ENCODE measurements at regions not wholly inside any gene's neighbourhood (a gene's known extent, or its start where the extent isn't known, plus 50 kb on each side); places are given as distances from the start of the nearest gene placed in this dataset.

GRCh38 chr3:25009665-25010064, 418.4 kb upstream of the RARB start:
- DNase-seq, result no peak

DNA sequence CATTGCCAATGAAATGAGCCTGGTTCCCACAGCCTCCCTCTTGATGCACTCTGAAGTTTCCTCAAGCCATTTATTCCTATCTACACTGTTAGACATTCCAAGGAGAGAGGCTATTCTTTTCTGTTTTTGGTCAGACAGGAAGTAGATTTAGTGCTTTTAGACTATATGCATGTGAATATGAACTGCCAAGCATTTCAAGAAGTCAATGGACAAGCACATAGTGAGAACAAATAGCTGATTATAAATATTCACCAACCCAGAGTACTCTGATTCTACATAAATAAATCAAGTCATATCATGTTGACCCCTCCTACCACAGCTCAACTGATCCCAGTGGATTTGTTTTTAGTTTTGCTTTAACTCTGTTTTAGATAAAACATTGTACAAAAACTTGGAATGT, 412.5 kb upstream of the RARB start:
- no peak for DNase-seq

DNA sequence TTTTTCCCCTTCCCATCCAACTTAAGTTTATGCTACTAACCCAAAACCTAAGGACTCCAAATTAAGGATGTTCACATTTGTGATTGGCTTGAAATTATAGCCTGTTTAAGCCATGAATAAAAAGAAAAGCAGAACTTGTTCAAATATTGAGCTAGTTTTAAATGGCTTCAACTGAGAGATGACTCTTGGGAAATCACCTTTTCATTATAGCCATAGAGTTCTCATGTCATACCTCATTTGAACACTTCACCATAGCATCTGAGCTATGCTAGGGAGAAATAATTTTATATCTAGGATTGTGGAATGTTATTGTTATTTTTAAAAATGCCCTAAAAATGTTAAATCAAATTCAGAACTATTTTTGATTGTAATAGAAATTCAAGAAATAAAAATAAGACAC, 409.2 kb upstream of the RARB start:
- DNase-seq, result no peak

- no peak for DNase-seq
Measured at GRCh38 chr3:25019506-25019905, 408.6 kb upstream of the RARB start.

- no peak for DNase-seq
Measured at GRCh38 chr3:25021816-25022215, 406.2 kb upstream of the RARB start.

DNA sequence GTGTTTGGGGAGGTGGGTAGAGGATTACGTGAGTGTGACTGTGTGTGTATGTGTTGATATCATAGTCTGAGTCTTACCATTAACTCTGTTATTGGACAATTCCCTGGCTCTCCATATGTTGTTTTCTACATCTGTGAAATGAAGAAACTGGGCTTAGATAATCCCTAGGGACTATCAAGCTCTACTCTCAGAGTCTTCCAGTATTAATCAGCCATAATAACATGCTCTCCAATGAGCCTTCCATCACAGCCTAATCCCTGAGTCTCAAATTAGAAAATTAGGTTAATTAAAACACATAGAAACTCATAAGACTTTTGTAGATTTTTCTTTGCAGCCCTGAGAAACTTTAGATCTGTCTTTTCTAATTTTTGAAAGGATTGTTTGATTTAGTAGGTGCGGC, 404.2 kb upstream of the RARB start:
- DNase-seq, result no peak

DNA sequence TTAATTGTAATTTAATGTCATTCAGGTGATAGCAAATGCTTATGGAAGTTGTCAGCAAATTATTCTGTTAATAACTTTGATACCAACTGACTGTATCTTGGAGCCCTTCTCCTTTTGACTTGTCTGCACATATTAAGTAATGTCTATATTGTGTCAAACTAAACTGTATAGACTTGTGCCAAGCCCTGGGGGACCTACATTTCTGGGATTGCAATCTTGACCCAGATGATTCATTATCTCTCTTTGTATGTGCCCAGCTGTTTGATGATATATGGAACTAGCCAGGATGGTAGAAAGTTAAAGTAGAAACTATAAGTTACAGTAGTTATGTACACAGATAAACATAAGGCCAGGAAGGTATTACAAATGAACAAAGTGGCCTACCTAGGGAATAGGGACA, 402.8 kb upstream of the RARB start:
- no peak for DNase-seq

DNA sequence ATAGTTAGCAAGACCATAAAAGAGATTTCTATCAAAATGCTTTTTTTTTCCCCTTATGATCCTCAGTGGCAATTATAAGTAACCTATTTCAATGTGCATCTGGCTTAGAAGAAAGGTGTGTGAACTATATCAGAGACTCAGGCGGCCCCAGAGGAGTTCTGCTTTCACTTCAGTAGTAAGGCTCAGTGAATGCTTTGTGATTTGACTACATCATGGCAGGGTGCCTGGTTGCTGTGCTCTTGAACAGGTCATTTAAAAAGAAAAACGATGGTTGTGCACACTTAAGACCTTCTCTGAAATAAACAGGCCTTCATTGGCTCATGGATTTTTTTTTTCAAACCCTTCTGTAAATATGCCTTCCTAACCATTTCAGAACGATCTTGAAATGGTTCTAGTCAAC, 400.4 kb upstream of the RARB start:
- no peak for DNase-seq

- no peak for DNase-seq
Measured at GRCh38 chr3:25029820-25030219, 398.2 kb upstream of the RARB start.

DNA sequence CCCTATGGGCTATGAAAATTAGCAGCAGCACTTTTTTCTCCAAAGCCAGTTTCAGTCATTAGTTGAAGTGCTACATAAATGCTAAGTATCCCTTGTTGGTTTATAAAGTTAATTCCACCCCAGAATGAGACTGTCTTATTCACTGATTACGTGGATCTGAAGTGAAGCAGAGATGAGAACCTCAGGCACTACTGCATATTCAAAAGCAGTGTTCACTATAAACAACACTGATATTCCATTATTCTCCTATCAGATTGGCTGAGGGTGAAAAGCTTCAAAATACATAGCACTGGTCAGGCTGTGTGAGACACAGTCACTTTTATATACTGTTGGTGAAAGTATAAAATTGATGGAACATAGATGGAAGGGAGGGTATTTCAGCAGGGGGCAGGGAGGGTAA, 395.7 kb upstream of the RARB start:
- DNase-seq, result no peak

DNA sequence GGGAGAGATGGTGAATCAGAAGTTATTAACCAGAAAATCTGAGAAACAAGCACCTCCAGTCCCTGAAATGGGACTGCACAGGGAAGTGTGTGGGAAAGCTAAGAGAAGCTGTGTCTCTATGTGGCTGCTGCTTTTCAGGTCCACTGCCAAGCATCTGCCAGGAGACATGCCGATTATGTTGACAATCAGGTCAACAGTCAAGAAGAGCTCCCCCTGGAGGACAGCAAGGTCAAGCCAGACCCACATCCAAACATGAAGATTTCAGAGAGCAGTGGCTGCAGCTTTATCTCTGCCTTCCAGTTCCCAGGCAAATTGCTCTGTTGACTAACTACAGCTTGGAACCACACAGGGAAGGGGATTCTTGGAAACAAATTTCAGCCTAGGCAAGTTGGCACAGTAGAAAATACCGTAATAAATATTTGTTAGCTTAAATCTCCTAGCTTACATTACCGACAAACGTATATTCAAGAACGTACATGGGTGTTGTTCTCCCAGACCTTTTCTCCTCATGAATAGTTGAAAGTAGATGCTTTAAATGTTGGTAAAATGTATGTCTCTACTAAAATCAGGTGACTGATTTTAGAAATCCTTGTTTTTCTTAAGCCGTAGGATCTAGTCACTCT, 394.5 kb upstream of the RARB start:
- DNase-seq, result no peak

DNA sequence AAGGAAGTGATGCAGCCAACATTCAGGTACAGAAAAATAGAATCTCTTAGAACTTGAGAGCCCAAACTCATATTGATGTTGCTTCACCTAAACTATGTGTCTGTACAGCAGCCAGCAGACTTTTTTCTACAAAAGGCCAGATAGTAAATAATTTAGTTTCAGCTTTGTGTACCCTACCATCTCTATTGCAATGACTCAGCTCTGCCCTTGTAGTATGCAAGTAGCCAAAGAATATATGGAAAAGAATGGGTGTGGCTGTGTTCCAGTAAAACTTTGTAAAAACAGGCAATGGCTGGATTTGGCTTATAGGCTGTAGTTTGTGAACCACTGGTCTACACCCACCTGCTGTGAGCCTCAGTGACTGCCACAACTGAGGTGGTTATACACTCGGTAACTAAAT, 392.5 kb upstream of the RARB start:
- no peak for DNase-seq

DNA sequence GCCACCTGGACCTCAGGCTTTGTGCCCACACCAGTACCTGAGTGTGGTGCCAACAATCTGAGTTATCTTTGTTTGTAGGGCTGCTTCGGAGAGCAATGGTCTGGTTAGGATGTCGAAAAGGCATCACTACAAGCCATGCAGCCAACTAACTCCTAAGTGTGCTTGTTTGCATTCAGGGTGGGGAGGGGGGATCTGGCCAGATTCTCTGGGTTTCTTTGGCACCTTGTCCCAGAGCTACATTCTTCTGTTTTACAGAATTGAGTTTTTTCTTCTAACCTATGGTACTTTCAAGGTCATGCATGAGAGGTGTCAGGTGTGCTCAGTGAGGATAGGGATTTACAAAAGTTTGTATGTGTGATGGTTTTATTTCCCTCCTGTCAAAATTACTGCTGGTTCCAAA, 391.4 kb upstream of the RARB start:
- DNase-seq, result no peak

- DNase-seq, result no peak
Measured at GRCh38 chr3:25037049-25037547, 391.0 kb upstream of the RARB start.

DNA sequence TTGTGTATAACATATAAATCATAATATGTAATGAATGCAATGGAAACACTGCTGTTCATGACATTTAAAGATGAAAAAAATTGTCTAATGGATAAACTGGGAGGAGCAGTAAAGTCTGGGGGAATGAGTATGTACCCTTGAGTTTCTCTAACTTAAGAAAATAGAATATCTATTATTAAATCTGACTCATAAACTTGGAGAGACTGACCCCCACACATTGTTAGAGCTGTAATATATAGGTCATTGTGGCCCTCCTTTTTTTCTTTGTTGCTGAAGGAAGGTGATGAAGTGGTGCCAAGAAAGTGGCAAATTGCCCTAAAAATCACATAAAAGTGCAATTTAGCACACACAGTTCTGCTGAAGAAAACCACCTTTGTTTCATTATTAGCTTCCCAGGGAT, 389.8 kb upstream of the RARB start:
- DNase-seq, result no peak

- DNase-seq, result no peak
Measured at GRCh38 chr3:25038922-25039321, 389.1 kb upstream of the RARB start.

DNA sequence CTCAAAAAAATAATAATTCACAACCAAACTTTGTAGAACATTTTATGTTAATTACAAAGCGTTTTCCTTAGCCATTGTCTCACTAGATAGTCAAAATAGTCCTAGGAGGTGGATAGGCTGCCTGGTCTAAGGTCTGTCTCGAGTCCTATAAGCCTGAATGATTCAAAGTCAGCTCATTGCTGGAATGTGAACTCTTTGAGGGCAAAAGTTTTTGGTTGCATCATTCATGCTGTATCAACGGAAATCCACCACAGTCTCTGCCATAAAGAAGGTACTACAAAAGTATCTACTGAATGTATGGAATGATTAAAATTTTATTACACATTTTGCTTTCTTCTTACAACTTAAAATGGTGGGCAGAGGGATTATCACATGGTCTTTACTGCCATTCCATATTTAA, 387.3 kb upstream of the RARB start:
- no peak for DNase-seq

GRCh38 chr3:25041871-25042584, 386.0 kb upstream of the RARB start:
- no peak for DNase-seq

- DNase-seq, result no peak
Measured at GRCh38 chr3:25043177-25043576, 384.9 kb upstream of the RARB start.

GRCh38 chr3:25043749-25044148, 384.3 kb upstream of the RARB start:
- DNase-seq, result no peak

- DNase-seq, result peak; percentile 2
Measured at GRCh38 chr3:25044762-25045710, 383.0 kb upstream of the RARB start.

GRCh38 chr3:25046911-25047771, 380.9 kb upstream of the RARB start:
- DNase-seq, result peak; percentile 5

DNA sequence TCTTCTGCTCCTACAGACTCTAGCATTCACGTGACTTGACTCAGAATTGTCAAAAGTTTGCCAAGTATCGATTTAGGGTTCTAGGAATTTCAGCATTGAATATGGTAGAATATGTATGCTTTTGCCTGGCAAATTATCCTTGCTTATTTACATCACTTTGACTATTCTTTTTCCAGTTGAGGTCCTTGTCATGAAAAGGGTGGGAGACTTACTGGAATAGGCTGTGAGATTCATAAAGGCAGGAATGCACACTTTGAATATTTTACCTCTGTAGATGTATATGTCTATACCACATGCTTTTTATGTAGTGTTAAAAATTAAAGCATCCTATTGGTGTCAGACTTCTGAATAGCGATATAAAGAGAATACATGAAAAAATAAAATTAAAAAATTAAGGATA, 378.8 kb upstream of the RARB start:
- DNase-seq, result no peak
